HG03280 (cell line): ENCODE measurements at regions not wholly inside any gene's neighbourhood (a gene's known extent, or its start where the extent isn't known, plus 50 kb on each side); places are given as distances from the start of the nearest gene placed in this dataset.

ENCODE experiments used
- ATAC-seq: cut with Tn5 transposase; IDR thresholded peaks from one replicate; pipeline ENCODE4 v1.9.1; 2021; ENCODE audit warnings: mild to moderate bottlenecking, moderate library complexity; ENCODE audit not compliant: unreplicated experiment

DNA sequence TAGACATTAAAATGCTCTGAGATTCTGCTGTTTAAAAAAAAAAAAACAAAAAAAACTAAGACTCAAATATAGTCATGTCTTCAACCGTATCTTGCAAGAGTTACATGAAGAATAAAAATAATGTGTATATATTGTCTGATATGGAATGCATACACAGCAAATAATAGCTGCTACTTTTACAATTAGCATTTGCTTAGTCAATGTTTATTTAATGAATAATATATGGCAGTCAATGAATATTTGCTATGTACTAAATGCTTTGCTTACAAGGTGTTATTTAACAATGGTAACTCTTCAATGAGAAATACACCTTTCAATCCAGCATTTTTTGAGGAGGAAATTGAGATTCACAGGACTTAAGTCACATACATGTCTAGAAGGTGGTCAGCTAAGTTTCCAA lies 718.8 kb upstream of the SOX9 start:
- no peak for ATAC-seq

DNA sequence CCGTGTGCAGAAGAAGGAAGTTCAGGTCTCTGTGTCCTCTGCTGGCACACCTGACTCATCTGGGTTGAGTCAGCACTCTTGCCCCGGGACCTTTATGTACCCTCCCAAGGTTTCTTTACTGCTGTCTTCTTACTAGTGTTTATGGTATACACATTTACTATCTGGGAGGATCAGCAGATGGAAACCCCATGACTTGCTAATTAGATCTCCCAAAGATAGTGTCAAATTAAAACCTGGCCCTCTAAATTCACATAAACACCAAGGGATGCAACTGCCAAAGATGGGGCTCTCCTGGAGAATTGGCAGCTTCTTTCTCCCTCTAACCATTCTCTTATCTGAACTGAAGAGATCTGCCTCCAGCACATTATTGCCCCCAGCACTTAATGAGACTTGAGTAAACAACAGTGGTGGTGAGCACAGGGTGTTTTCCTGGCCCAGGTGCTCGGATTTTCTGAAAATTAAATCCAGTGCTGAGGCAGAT lies 718.1 kb upstream of the SOX9 start:
- ATAC-seq: no peak

DNA sequence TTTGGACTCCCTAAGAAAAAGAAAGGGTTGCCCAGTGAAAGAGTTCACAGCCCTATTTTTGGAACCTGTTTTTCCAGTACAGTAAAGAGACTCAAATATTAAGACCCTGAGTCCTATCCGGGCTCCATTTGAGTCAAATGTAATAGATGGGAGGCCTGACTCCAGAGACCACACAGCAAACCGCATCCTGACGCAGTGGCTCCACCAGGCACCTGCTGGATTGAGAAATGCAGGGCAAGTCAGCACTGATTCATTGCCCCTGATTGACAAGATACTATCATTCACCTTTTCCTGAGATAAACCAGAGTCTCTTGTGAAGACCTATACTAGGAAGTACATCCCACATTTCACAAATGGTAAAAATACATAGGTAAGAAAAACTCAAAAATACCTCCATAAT lies 715.7 kb upstream of the SOX9 start:
- ATAC-seq: no peak

DNA sequence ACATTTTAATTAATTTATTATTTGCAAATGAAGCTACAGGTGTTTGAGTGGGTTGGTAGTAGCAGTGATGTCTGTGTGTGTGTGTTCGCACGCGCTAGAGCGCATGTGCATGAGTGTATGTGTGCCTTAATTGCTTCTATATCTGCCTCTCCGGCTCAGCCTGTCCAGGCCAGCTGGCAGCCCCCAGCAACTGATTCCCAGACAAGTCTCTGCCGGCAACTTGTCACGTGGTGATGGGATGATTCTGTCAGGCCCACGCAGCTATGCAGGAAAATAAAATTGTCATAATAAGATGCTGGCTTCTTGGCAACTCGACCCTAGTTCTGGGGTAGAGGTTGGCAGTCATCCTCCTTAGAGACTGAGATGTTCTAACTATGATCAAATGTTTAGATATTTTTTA lies 712.8 kb upstream of the SOX9 start:
- ATAC-seq: no peak

DNA sequence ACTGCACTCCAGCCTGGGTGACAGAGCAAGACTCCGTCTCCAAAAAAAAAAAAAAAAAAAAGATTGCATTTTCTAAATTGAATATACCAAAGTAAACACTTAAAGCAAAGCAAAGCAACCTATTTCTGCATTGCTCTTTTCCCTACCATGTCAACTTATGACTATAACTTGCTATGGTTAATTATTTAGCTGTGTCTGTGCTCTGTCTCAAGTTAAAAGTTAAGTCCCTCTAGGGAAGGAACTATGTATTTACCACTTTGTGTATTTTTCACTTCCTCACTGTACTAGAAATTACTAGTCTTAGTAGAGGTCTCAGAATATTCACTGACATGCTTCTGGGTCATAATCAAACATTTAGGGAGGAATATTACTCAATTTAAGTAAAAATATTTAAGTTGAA lies 711.7 kb upstream of the SOX9 start:
- ATAC-seq: no peak

DNA sequence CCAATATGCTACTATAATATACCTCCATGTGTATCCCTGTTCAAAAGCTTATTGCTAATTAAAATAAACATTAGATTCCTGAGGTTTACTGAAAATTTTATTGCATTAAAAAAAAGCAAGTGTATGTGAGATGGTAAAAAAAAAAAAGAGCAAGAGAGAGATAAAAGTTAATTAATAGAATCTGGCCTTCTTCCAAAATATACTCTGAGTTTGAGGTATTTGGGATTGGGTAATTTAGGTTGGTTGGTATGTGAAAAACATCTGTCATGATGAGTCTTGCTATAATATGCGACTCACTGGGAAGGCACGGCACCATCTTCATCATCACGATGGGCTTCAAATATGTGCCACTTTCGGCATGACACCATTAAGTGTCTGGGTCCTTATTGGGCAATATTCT lies 711.1 kb upstream of the SOX9 start:
- ATAC-seq: no peak

DNA sequence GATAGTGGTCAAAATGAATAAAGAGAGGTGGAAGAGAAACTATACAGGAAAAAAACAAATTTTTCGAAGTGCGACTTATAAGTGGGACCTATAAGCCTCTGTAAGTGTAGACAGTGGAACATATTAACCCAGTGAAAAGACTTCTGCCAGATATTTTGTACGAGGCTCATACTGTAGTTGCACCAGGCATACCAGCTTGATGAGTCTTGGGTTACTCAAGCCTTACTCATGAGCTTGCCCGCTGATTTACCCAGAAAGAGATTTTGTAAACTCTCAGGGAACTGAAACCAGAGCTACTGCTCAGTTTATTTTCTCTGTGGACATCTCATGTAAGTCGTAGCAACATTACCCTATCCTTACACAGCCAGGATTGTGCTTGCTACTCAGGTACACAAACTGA lies 708.0 kb upstream of the SOX9 start:
- ATAC-seq: no peak

DNA sequence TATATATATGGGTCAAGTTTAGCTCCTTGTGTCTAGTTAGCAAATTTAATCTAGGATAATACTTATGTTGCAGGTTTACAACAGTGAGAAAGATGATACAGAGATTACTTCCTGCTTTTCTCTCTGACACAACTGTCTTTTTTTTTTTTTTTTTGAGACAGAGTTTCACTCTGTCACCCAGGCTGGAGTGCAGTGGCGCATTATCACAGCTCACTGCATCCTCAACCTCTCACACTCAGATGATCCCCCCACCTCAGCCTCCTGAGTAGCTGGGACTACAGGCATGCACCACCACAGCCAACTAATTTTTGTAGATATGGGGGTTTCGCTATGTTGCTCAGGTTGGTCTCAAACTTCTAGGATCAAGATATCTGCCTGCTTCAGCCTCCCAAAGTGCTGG lies 706.9 kb upstream of the SOX9 start:
- no peak for ATAC-seq

DNA sequence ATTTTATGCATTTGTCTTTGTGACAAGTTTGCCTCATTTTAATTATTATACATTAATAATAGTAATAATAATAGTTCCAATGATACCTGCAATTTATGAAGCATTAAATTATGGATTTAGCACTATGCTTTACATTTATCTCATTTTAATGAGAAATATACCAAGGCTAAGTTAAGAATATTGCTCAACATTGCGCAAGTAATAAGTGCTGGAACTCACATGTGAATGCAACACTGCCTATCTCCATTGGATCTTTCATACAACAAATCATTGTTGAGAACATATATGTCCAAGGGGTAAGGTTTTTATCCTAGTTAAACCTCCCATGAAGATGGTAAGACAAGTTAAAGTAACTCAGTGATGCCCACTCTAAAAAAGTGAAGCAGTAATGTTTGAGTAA lies 703.7 kb upstream of the SOX9 start:
- no peak for ATAC-seq

DNA sequence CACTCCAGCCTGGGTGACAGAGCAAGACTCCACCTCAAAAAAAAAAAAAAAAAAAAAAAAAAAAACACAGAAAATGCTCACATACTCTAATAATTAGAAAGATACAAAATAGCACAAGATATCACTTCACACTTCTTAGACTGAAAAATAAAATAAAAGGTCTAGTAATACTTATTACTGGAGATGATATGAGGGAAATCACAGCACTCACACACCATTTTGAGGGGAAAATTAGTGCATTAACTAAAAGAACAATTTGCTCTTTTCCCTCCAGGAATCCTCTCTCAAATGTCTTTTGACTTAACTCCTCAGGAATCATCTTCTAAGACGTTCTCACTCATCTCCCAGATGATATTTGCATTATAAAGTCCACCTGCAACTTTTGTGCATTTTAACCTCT lies 697.9 kb upstream of the SOX9 start:
- ATAC-seq: no peak

DNA sequence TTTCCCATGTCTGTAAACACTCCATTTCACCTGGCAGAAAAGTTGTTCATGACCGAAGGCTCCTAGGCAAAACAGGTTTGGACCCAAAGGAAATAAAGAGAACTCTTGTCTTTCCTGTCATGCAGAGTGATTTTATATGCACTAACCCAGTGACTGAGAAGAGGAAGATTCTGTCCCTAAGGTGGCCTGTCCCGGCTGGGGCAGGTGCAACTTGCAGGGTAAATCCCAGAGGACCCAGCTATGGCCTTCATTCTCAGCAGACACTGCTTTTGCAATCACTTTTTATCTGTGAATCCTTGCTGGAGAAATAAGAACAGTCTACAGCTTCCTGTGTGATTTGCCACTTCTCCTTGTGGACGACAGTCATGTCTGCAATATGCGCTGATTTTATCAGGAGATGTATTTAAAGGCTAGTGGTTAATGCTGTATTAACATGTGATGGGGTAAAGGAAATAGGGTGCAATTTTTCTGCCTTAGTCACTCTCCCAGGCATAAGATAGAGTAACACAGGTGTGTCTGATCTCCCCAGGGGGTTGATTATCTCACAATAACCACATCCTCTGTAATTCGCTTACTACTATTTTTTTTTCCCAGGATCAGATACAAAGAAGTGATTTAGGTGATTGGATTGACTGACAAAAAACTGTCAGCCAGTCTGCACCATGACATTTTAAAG lies 696.8 kb upstream of the SOX9 start:
- no peak for ATAC-seq

DNA sequence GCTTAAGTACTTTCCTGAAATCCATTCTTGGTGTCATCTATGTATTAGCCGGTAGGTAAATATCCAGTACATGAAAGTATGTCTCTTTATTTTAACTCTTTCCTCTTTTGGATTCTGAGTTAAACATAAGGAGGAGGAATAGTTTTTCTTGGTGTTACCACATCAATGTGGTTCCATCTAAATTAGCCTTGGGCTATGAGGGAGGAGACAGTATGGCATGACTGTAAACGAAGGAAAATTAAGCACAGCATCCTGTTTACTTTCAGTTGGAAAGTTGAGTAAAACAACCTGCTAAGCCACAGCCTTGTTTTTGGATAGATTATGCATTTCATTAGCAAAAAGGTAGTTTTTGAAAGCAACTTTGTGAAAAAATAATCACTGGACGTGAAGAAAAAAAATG lies 693.0 kb upstream of the SOX9 start:
- ATAC-seq: no peak

DNA sequence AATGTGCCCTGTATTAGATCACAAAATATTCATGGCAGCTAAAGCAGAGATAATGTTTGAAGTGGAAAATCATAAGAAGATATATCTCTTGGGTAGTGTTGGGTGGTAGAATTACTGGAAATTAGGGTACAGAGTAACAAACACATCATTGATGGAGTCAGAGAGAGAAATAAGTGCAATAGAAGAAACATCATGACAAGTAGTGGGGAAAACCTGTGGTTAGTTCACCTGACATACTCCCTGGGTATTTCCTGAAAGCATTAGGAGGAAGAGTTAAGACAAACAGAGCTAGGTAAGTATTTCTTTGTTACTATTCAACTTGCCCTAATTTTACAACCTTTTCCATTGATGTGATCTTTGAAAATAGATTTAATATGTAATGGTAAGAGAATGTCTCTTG lies 691.9 kb upstream of the SOX9 start:
- no peak for ATAC-seq

DNA sequence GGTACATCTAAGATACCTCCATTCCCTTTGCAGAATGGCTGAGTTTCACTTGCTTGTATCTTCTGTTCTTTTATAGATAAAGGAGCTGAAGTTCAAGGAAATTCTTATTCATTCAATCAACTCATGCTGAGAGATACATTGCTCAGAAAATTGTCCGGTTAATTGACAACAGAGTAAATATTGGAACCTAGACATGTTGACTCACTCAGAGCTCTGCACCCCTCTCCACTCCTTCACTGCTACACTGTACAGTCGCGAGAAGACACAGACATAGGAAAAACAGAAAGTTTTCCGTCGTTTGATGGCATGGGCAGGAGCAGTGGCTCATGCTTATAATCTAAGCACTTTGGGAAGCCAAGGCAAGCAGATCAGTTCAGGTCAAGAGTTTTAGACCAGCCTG lies 690.5 kb upstream of the SOX9 start:
- no peak for ATAC-seq

DNA sequence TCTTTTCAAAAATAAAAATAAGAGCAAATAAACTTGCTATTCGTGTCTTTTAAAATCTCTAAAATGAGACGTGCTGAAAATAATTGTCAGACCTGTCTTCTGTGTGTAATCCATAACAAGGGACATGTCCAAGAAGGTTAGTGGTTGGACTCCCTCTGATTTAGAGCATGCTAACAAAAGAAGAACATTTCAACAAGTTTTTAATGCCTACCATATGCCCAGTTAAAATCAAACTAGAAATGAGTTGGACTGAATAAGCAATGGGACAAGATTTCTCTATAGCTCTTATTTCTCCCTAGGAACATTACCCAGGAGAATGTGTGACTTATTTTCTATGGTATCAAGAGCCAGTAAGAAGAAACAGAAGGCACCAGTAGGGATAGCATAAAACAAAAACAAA lies 689.7 kb upstream of the SOX9 start:
- no peak for ATAC-seq

DNA sequence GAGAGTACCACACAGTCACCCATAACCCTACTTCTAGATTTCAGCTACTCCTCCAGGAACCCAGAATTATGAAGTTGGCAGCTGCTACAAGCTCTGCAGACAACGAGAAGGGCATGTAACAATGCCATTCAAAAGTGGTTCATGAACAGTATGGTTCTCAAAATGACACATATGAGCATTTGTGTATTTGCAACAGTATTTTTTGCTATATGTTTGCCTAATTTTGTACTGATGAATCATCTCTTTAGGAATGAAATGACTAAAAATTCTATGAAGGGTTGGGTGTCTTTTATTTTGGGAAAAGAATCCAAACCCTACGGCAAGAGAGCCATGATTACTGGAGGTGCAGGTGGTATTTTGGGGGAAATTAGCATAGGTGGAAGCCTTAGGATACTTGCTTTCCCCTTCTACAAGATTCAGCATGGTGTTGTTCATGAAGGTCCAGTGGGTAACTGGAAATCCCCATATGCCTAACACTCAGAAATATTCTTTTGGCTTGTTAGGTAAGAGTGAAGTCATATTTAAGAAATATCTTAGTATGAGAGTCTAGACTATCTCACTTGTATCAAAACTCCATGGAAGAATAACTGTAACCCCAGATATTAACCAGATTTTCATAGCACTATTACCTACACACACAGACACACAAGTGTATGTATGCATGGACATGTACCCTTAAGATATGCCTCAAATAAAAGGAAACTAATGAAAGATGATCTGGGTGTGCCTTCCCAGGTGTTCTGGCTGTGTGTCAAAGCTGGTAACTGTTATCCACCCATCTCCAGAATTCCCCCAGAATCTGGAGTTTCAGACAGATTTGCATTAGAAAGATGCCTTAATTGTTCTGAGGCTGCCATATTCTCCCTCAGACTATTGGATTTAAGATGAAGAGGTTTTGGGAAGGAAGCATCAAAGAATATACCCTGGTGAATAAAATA lies 688.2 kb upstream of the SOX9 start:
- no peak for ATAC-seq

DNA sequence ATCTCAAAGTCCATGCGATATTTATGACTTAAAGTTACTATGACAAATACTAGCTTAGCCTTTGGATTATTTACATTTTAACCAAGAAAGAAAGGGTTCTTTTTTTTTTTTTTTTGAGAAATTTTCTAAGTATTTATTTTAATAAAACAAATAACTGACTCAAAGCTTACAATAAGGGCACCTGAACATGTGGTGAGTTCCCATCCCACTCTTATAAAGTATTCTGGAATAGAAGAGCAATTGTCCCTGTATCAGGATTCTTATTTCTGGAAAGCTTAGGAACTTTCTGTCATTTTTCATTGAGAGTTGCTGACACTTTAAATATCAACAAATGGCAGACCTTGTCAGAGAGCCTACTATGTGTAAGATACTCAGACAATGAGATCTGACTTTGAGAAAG lies 686.1 kb upstream of the SOX9 start:
- ATAC-seq: no peak

DNA sequence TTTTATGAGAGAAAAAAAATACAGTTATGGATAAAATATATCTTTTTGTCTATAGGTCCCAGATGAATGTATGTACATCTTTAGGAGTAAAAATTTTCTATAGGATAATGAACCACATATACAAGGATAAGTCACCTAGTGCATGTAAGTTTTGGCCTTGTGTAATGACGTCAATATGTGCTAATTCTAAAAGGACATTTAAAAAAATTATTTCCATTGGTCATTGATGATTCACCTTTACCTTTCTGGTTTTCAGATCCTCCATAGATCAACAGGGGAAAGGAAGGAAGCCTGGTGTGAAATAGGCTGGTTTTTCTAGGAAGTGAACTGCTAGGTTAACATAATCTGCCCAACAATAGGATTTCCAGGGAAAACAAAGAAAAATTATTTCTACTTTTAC lies 684.3 kb upstream of the SOX9 start:
- ATAC-seq: no peak

DNA sequence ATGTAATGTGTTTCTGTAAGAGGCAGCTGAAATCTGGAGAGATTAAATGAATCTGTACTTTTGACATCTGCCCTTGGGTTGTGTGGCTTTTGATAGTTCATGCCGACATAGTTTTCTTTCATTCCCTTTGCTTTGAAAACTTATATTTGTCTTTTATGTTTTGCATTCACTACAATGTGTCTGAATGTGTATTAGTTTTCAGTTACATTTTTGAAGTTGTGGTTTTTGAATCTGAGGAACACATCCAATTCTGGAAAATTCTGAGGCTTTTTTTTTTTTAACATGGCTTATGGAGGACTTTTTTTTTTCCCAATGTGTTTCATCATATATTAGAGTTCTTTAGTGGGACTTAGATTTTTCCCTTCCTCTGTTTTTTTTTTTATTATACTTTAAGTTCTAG lies 683.7 kb upstream of the SOX9 start:
- ATAC-seq: no peak

DNA sequence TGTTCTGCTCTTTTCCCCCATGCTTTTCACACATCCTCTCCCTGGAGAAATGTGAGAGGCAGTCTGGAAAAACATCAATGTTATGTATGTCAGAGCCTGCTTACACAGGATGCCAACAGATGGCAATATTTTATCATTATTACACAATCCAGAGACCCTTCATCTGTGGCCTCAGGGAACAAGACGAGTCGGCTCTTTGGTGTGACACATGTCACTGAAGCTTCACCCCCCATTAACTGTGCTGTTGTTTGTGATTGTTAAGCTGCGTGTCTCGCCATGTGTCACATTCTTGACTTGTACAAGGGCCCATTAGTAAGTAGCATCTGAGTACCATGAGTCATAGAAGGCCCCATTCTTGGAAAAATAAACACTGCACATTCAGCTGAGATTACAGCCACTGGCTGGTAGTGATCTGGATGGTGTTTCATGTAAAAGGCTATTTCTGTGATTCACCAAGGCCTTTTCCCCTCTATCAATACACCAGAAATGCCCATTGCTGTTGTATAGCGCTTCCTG lies 682.1 kb upstream of the SOX9 start:
- no peak for ATAC-seq

DNA sequence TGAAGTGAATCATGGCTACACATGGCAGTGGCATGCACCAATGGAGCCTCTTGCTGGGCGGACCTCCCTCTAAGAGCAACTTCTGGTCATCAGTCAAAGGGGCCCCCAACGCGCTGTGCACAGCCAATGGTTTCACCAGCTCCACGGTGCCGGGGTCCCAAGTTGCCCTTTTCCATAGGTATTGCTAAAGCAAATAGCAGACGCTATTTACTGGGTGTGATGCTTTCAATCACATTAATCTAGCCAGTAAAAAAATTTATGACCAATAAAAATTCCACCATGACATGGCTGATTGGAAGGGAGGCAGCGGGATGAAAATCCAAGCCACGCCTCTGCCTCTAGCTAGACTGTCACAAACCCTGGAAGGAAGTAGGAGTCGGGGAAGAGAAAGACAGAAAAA lies 680.3 kb upstream of the SOX9 start:
- ATAC-seq: no peak

DNA sequence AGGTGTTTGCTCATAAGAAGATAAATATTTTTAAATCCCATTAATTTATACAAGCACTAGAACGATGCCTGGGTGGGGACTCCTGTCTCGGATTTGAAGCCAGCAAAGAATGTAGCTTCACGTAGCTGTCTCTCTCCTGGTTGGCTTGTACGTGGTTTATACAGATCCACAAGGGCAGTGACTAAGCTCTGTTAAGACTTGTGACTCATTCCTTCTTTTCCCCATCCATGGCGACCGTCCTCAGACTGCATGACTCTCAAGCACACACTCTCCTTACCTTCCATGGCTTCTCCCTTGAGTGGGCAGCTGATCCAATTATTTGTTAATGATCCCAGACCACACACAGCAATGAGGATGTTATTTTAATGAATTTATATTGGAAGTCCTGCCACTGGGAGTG lies 679.7 kb upstream of the SOX9 start:
- ATAC-seq: no peak
